Ovary (tissue), 7 donors: ENCODE measurements at regions not wholly inside any gene's neighbourhood (a gene's known extent, or its start where the extent isn't known, plus 50 kb on each side); places are given as distances from the start of the nearest gene placed in this dataset.

Experiments used
- DNase-seq, 5 donors: peaks; one replicate each; pipeline ENCODE4 v3.0.0-alpha.2; 2019 to 2020
- H3K27ac ChIP-seq, 2 donors: fragments of 200-600 bp; one replicate each; pipeline versions ENCODE4 v1.5.1 to v1.8.0; 2019 to 2022
- H3K27me3 ChIP-seq: fragments of 200-600 bp; one replicate; pipeline ENCODE4 v1.8.0; 2022
- H3K36me3 ChIP-seq: fragments of 200-600 bp; sonication (generic); one replicate; pipeline ENCODE4 v1.5.1; 2019
- H3K4me1 ChIP-seq: one replicate; pipeline ENCODE4 v1.8.1; 2013; ENCODE audit warnings: mild to moderate bottlenecking, moderate library complexity; ENCODE audit not compliant: insufficient read depth
- H3K4me3 ChIP-seq: fragments of 200-600 bp; sonication (generic); one replicate; pipeline ENCODE4 v1.5.1; 2017
- H3K9me3 ChIP-seq, 2 donors: fragments of 200-600 bp in 1 of 2; sonication (generic) in 1 of 2; one replicate each; pipeline versions ENCODE4 v1.5.1 to v1.8.1; 2013 to 2019; ENCODE audit warnings: mild to moderate bottlenecking in 1 of 2, moderate library complexity in 1 of 2
- CTCF ChIP-seq, 3 donors: fragments of 450-650 bp in 2 of 3; fragments of 200-600 bp in 1 of 3; IDR thresholded peaks; one replicate each; pipeline versions ENCODE4 v1.5.1 to v1.8.0; 2016 to 2022; ENCODE audit warnings: antibody characterized with exemption in 3 of 3, mild to moderate bottlenecking in 1 of 3
- EP300 ChIP-seq: sonication (generic); formaldehyde crosslinking; IDR thresholded peaks from one replicate; pipeline ENCODE4 v1.6.1; 2017; ENCODE audit warnings: antibody characterized with exemption
- POLR2A ChIP-seq: fragments of 450-650 bp; IDR thresholded peaks from one replicate; pipeline ENCODE4 v1.6.1; 2017; ENCODE audit warnings: antibody characterized with exemption, mild to moderate bottlenecking, moderate library complexity
- WGBS, 3 donors: extraction: QIAGEN DNeasy Blood & Tissue Kit in 1 of 3; methylation state at CpG; one replicate each; pipeline versions ENCODE4 v1.1.5 to v1.1.7; 2013 to 2017; 5-methylcytosine and 5-hydroxymethylcytosine counted together
- intact Hi-C, 4 donors: fragments of 100-400 bp; cut with DNase I; formaldehyde crosslinking; loops; one replicate each; pipeline versions ENCODE4 v1.11.0 to v1.15.1; 2022 to 2023
- donor health status: DM: no; HTN: no; CAD: no; lungs with moderate emphysema.
- donor health status: DM: no; HTN: no; CAD: no.
- donor health status: Bipolar disorder and iron deficiency.
- donor health status: DM: no; HTN: no; CAD: no.
- donor health status: DM: yes; HTN: yes; CAD: no.

GRCh38 chr19:29290853-29291252 is 77.9 kb upstream of the UQCRFS1 start:
- Histone ChIP-seq H3K36me3 (no peaks in the 10 kb centered on the region), H3K9me3 (no peaks in the 10 kb centered on the region), H3K27me3 (no peaks in the 10 kb centered on the region), H3K4me3 (no peak overlapping the region), H3K27ac (no peak overlapping the region), H3K4me1 (no peaks in the 10 kb centered on the region)
- intact Hi-C loops = no loop called here
- TF ChIP-seq EP300 (no peak), POLR2A (no peak), CTCF (IDR thresholded peaks at IDR 0.05) (no peak)
- DNase-seq = no peak
- 43 to 56% (median 47%) methylated on average over 5 of the region's 5 CpGs for WGBS, 3 donors

- intact Hi-C loops = no loop called here
Measured at GRCh38 chr19:29292153-29292552, 79.2 kb upstream of the UQCRFS1 start.

GRCh38 chr19:29292562-29292961 is 79.6 kb upstream of the UQCRFS1 start:
- H3K36me3 ChIP-seq = no peaks in the 10 kb centered on the region
- 62 to 83% (median 77%) methylated on average over 5 of the region's 5 CpGs for WGBS, 3 donors
- no peak overlapping the region for H3K27ac ChIP-seq
- intact Hi-C loops = no loop called here
- H3K4me1 ChIP-seq = no peaks in the 10 kb centered on the region
- no peak overlapping the region for H3K4me3 ChIP-seq
- H3K9me3 ChIP-seq = no peaks in the 10 kb centered on the region
- no peak for DNase-seq
- TF ChIP-seq EP300 = no peak
- no peak for TF ChIP-seq CTCF (IDR thresholded peaks at IDR 0.05)
- no peak for TF ChIP-seq POLR2A
- H3K27me3 ChIP-seq = no peaks in the 10 kb centered on the region

More at GRCh38 chr19:29292153-29292552, 79.2 kb upstream of the UQCRFS1 start:
- no peaks in the 10 kb centered on the region for H3K4me1 ChIP-seq
- no peak for DNase-seq
- H3K36me3 ChIP-seq = no peaks in the 10 kb centered on the region
- H3K27me3 ChIP-seq = no peaks in the 10 kb centered on the region
- TF ChIP-seq POLR2A = no peak
- no peak for TF ChIP-seq CTCF (IDR thresholded peaks at IDR 0.05)
- no peak for TF ChIP-seq EP300
- 81 to 84% (median 81%) methylated on average over 5 of the region's 5 CpGs for WGBS, 3 donors
- no peak overlapping the region for H3K4me3 ChIP-seq
- no peaks in the 10 kb centered on the region for H3K9me3 ChIP-seq
- H3K27ac ChIP-seq = no peak overlapping the region

- Histone ChIP-seq H3K9me3 (no peaks in the 10 kb centered on the region), H3K27me3 (no peaks in the 10 kb centered on the region), H3K36me3 (no peaks in the 10 kb centered on the region), H3K4me3 (no peak overlapping the region), H3K27ac (no peak overlapping the region), H3K4me1 (no peaks in the 10 kb centered on the region)
- WGBS, 3 donors = 43 to 56% (median 50%) methylated on average over 11 of the region's 11 CpGs
- TF ChIP-seq POLR2A = no peak
- no peak for TF ChIP-seq CTCF (IDR thresholded peaks at IDR 0.05)
- no peak for TF ChIP-seq EP300
- intact Hi-C loops = no loop called here
- DNase-seq = no peak
Measured at GRCh38 chr19:29293292-29293691, 80.3 kb upstream of the UQCRFS1 start.
